Upper lobe of left lung (tissue), 6 donors: ENCODE measurements at regions not wholly inside any gene's neighbourhood (a gene's known extent, or its start where the extent isn't known, plus 50 kb on each side); places are given as distances from the start of the nearest gene placed in this dataset.

Experiments used
- ATAC-seq, 2 donors: fragments of 200-7000 bp; cut with Tn5 transposase; one replicate each; pipeline ENCODE4 v1.9.1; 2022; ENCODE audit warnings: mild to moderate bottlenecking in 2 of 2, moderate library complexity in 2 of 2; ENCODE audit not compliant: low FRiP score in 2 of 2
- DNase-seq, 2 donors: peaks; one replicate each; pipeline ENCODE4 v3.0.0-alpha.2; 2019 to 2020
- H3K27ac ChIP-seq, 4 donors: fragments of 200-600 bp; sonication (generic); one replicate each; pipeline ENCODE4 v1.5.1; 2016 to 2019
- H3K27me3 ChIP-seq, 4 donors: fragments of 200-600 bp; sonication (generic); one replicate each; pipeline ENCODE4 v1.5.1; 2017 to 2019
- H3K36me3 ChIP-seq, 4 donors: fragments of 200-600 bp; sonication (generic); one replicate each; pipeline ENCODE4 v1.5.1; 2016 to 2019
- H3K4me1 ChIP-seq, 4 donors: fragments of 200-600 bp; sonication (generic); one replicate each; pipeline ENCODE4 v1.5.1; 2018 to 2019
- H3K4me3 ChIP-seq, 4 donors: fragments of 200-600 bp; sonication (generic); one replicate each; pipeline ENCODE4 v1.5.1; 2017 to 2019; ENCODE audit warnings: mild to moderate bottlenecking in 2 of 4, moderate library complexity in 1 of 4
- H3K9me3 ChIP-seq, 4 donors: fragments of 200-600 bp; sonication (generic); one replicate each; pipeline ENCODE4 v1.5.1; 2018 to 2019
- EP300 ChIP-seq, 4 donors: sonication (generic); formaldehyde crosslinking; IDR thresholded peaks; one replicate each; pipeline ENCODE4 v1.5.1; 2017; ENCODE audit warnings: antibody characterized with exemption in 4 of 4, control low read depth in 2 of 4
- POLR2A ChIP-seq, 4 donors: fragments of 450-650 bp; IDR thresholded peaks; one replicate each; pipeline ENCODE4 v1.5.1; 2016 to 2017; ENCODE audit warnings: antibody characterized with exemption in 4 of 4, mild to moderate bottlenecking in 2 of 4
- POLR2AphosphoS5 ChIP-seq, 2 donors: sonication (generic); formaldehyde crosslinking; IDR thresholded peaks; one replicate each; pipeline ENCODE4 v1.5.1; 2017; ENCODE audit warnings: antibody characterized with exemption in 2 of 2
- WGBS, 2 donors: methylation state at CpG; one replicate each; pipeline ENCODE4 v1.1.5; 2017 to 2018; 5-methylcytosine and 5-hydroxymethylcytosine counted together
- TF ChIP-seq, protein P1 (sequence below), 6 experiments: fragments of 450-650 bp in 4 of 6; fragments of 200-600 bp in 2 of 6; sonication (generic) in 2 of 6; IDR thresholded peaks; one replicate each; pipeline ENCODE4 v1.5.1; 2016 to 2019; ENCODE audit warnings: antibody characterized with exemption in 6 of 6
- donor health status: DM: no; HTN: no; CAD: no; lungs with moderate emphysema.
- donor health status: DM: no; HTN: yes; CAD: no; lungs with severe emphysema.

DNA sequence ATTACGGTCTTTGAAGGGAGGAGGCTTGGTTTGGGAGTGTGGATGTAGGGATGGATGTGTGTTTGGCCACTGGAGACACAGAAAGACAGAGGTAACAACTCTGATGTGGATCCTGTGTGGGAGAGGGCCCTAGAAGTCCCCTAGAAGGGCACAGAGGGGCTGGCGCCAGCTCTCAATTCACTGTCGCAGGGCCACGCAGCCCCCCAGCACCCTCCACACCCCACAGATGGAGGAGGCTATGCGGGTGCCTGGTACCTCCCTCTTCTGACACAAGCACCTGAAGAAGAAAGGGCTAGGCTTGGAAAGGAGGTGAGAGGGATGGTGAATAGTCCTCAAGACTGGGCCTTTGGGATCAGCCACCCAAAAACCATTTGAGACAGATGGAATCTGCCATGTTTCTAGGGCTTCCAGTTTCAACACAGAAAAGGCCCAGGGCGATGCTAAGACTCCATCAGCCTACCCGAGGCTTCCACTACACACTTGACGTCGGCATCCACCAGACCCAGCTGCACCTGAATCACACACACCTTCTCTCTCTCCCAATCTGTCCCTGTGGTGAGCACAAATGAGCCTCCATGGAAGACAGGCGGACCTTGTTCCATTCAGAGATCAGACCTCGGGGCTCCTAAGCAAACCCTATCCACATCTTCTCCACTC is 413.5 kb upstream of the HS6ST1 start:
- no peaks in the 10 kb centered on the region for H3K36me3 ChIP-seq
- H3K4me1 ChIP-seq, result peaks cover 29 to 38% (median 33%) of the 10 kb centered on the region in 4 donors
- TF ChIP-seq POLR2AphosphoS5 (IDR thresholded peaks at IDR 0.05), result no peak
- no peak for TF ChIP-seq EP300 (IDR thresholded peaks at IDR 0.05)
- TF ChIP-seq, protein P1, sequence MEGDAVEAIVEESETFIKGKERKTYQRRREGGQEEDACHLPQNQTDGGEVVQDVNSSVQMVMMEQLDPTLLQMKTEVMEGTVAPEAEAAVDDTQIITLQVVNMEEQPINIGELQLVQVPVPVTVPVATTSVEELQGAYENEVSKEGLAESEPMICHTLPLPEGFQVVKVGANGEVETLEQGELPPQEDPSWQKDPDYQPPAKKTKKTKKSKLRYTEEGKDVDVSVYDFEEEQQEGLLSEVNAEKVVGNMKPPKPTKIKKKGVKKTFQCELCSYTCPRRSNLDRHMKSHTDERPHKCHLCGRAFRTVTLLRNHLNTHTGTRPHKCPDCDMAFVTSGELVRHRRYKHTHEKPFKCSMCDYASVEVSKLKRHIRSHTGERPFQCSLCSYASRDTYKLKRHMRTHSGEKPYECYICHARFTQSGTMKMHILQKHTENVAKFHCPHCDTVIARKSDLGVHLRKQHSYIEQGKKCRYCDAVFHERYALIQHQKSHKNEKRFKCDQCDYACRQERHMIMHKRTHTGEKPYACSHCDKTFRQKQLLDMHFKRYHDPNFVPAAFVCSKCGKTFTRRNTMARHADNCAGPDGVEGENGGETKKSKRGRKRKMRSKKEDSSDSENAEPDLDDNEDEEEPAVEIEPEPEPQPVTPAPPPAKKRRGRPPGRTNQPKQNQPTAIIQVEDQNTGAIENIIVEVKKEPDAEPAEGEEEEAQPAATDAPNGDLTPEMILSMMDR (IDR thresholded peaks at IDR 0.05), result no peak
- TF ChIP-seq POLR2A (IDR thresholded peaks at IDR 0.05), result no peak
- 95 to 98% methylated on average over 11 of the region's 11 CpGs for WGBS, 2 donors
- DNase-seq (no peak), ATAC-seq (no peak)
- peaks cover 0 to 7% (median 3%) of the 10 kb centered on the region in 4 donors for H3K9me3 ChIP-seq
- H3K27ac ChIP-seq, result no peak overlapping the region
- no peaks in the 10 kb centered on the region for H3K27me3 ChIP-seq
- no peak overlapping the region for H3K4me3 ChIP-seq

DNA sequence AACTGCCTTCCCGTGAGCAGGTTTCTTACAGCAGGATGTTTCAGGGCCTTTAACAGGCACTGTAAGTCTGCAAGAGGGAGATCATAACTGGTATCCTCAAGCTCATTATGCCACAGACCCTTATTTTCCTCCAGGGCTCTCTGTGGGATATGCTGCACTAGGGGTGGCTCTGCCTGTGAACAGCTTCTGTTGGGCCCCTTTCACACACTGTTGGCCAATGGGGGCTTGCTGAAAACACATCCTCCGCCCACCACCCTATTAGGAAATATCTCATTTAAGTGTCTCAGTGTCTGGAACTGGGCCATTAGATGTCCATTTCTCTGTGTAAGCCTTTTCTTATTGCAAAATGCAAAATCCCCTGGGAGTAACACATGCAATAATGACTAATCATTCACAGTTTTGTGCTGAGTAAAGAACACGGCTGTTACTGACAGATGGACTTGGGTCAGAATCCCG is 414.3 kb upstream of the HS6ST1 start:
- 43 to 63% methylated on average over 4 of the region's 4 CpGs for WGBS, 2 donors

DNA sequence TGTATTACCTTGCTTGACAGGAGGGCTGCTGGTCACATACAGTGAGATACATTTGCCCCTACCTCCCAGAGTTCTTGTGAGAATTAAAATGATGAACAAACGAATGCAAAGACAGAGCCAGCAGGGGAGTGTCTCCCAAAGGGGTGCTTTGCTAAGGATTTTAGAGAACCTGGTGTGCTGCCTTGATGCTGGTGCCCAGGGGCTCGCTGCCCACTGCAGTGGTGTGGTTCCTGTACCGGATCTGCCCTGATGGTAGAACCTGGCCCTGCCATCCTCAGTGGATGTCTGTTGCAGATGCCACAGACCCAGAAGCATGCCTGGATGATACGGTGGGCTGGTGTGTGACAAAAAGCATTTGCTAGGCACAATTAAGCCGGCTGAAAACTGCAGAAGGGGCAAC is 414.8 kb upstream of the HS6ST1 start:
- H3K27ac ChIP-seq, result peak overlapping the region in 1 of 4 donors; percentile 43
- no peaks in the 10 kb centered on the region for H3K27me3 ChIP-seq
- TF ChIP-seq EP300 (IDR thresholded peaks at IDR 0.05) (no peak), POLR2A (IDR thresholded peaks at IDR 0.05) (no peak), POLR2AphosphoS5 (IDR thresholded peaks at IDR 0.05) (no peak)
- TF ChIP-seq, protein P1 (IDR thresholded peaks at IDR 0.05), result no peak
- H3K9me3 ChIP-seq, result peaks cover 0 to 7% (median 3%) of the 10 kb centered on the region in 4 donors
- peaks cover 29 to 38% (median 33%) of the 10 kb centered on the region in 4 donors for H3K4me1 ChIP-seq
- no peaks in the 10 kb centered on the region for H3K36me3 ChIP-seq
- 67 to 71% methylated on average over 5 of the region's 5 CpGs for WGBS, 2 donors
- ATAC-seq (no peak), DNase-seq (no peak)
- H3K4me3 ChIP-seq, result no peak overlapping the region

More for the DNA sequence above, 414.3 kb upstream of the HS6ST1 start:
- H3K27ac ChIP-seq, result no peak overlapping the region
- no peak overlapping the region for H3K4me3 ChIP-seq
- H3K4me1 ChIP-seq, result peaks cover 29 to 38% (median 33%) of the 10 kb centered on the region in 4 donors
- no peaks in the 10 kb centered on the region for H3K27me3 ChIP-seq
- H3K36me3 ChIP-seq, result no peaks in the 10 kb centered on the region
- DNase-seq (no peak), ATAC-seq (peak in 1 of 2 donors; percentile 67)
- H3K9me3 ChIP-seq, result peaks cover 0 to 7% (median 3%) of the 10 kb centered on the region in 4 donors
- TF ChIP-seq, protein P1 (IDR thresholded peaks at IDR 0.05), result no peak
- peak in 1 of 2 donors; percentile 71 for TF ChIP-seq POLR2AphosphoS5 (IDR thresholded peaks at IDR 0.05)
- TF ChIP-seq POLR2A (IDR thresholded peaks at IDR 0.05), result no peak
- peak in 2 of 4 donors; percentile 61 to 63 for TF ChIP-seq EP300 (IDR thresholded peaks at IDR 0.05)

DNA sequence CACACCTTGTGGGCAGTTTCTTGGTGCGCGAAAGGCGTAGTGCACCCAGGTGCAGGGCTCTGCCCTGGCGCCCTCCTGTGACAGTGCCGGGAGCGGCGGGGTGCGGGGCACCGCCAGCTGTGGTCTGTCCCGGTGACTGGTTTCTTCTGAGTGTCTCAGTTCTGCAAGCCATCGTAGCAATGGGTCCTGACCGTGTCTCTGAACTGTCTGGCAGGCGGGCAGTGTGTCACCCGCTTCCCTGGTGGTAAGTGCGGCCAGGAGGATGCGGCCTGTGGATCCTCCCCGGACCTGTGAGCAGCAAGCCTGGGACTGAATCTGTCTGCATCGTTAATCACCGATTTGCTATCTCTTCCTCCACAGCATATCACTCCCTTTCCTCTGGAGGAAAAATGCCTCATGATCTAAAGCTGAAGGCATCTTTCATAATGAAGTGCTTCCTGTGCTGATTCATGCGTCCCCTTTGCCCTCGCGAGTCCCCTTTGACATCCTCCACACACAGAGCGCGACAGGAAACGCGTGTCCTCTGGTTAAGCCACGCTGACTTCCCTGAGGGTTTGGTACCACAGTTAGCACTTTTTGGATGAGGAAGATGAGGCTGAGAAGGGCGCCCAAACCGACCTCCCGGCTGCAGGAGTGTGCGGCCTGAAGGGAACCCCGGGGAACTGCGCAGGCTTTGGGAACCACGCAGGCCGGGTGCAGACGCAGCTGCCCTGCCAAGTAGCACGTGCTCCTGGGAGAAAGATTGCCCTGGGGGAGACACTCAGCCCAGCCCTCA is 416.0 kb upstream of the HS6ST1 start:
- peak overlapping the region in 2 of 4 donors; percentile 25 to 44 for H3K27ac ChIP-seq
- no peaks in the 10 kb centered on the region for H3K9me3 ChIP-seq
- no peaks in the 10 kb centered on the region for H3K27me3 ChIP-seq
- peaks cover 29 to 38% (median 33%) of the 10 kb centered on the region in 4 donors for H3K4me1 ChIP-seq
- peak in 1 of 2 donors; percentile 38 for ATAC-seq
- no peak overlapping the region for H3K4me3 ChIP-seq
- H3K36me3 ChIP-seq, result no peaks in the 10 kb centered on the region
- TF ChIP-seq, protein P1 (IDR thresholded peaks at IDR 0.05), result no peak
- peak in 1 of 4 donors; percentile 22 for TF ChIP-seq EP300 (IDR thresholded peaks at IDR 0.05)
- TF ChIP-seq POLR2A (IDR thresholded peaks at IDR 0.05), result peak in 1 of 4 donors; percentile 21
- TF ChIP-seq POLR2AphosphoS5 (IDR thresholded peaks at IDR 0.05), result peak; percentile 50 to 67
- peak; percentile 63 to 85 for DNase-seq
- 49 to 54% methylated on average over 30 to 36 of the region's 37 CpGs for WGBS, 2 donors
